IPS-18c (cell line): ENCODE measurements at regions not wholly inside any gene's neighbourhood (a gene's known extent, or its start where the extent isn't known, plus 50 kb on each side); places are given as distances from the start of the nearest gene placed in this dataset.
"Not testable (repeated sequence)": the region's sequence is repeated elsewhere in the genome, so short reads cannot be mapped to it uniquely, and the experiment has no call there.

Source experiments
- H3K4me3 ChIP-seq: 2 replicates; pipeline ENCODE4 v1.7.0; 2013; ENCODE audit warnings: low read depth, mild to moderate bottlenecking, low read length, moderate library complexity; ENCODE audit not compliant: insufficient read depth
- H3K9me3 ChIP-seq: one replicate; pipeline ENCODE4 v1.6.1; 2013; ENCODE audit warnings: mild to moderate bottlenecking, low read length, moderate library complexity; ENCODE audit not compliant: control insufficient read depth, insufficient read depth

GRCh38 chr15:38638811-38639210 is 74.2 kb upstream of the RASGRP1 start:
- Histone ChIP-seq H3K9me3 (peaks cover 2% of the 10 kb centered on the region), H3K4me3 (no peak overlapping the region)

GRCh38 chr15:38642689-38643270 is 78.2 kb upstream of the RASGRP1 start:
- H3K9me3 ChIP-seq = no peaks in the 10 kb centered on the region
- H3K4me3 ChIP-seq = no peak overlapping the region

GRCh38 chr15:38644353-38644752 is 79.7 kb upstream of the RASGRP1 start:
- not testable (repeated sequence) for H3K9me3 ChIP-seq, H3K4me3 ChIP-seq

- Histone ChIP-seq H3K9me3 (no peaks in the 10 kb centered on the region), H3K4me3 (no peak overlapping the region)
These were observed 82.1 kb upstream of the RASGRP1 start for GRCh38 chr15:38646716-38647115.

GRCh38 chr15:38647683-38648082 is 83.1 kb upstream of the RASGRP1 start:
- Histone ChIP-seq H3K4me3 (no peak overlapping the region), H3K9me3 (no peaks in the 10 kb centered on the region)

GRCh38 chr15:38648121-38648843 is 83.7 kb upstream of the RASGRP1 start:
- Histone ChIP-seq H3K9me3 (no peaks in the 10 kb centered on the region), H3K4me3 (no peak overlapping the region)

- Histone ChIP-seq H3K9me3 (no peaks in the 10 kb centered on the region), H3K4me3 (no peak overlapping the region)
These were observed 85.8 kb upstream of the RASGRP1 start for GRCh38 chr15:38650384-38650783.

- H3K4me3 ChIP-seq = no peak overlapping the region
- no peaks in the 10 kb centered on the region for H3K9me3 ChIP-seq
These were observed 86.3 kb upstream of the RASGRP1 start for GRCh38 chr15:38650936-38651327.

GRCh38 chr15:38651328-38652038 is 86.9 kb upstream of the RASGRP1 start:
- Histone ChIP-seq H3K9me3 (no peaks in the 10 kb centered on the region), H3K4me3 (no peak overlapping the region)

- H3K9me3 ChIP-seq = no peaks in the 10 kb centered on the region
These were observed 87.7 kb upstream of the RASGRP1 start for GRCh38 chr15:38652183-38652794.

GRCh38 chr15:38652998-38653397 is 88.4 kb upstream of the RASGRP1 start:
- Histone ChIP-seq H3K9me3 (no peaks in the 10 kb centered on the region), H3K4me3 (no peak overlapping the region)

More at GRCh38 chr15:38652183-38652794, 87.7 kb upstream of the RASGRP1 start:
- H3K4me3 ChIP-seq = no peak overlapping the region

- H3K4me3 ChIP-seq = no peak overlapping the region
- no peaks in the 10 kb centered on the region for H3K9me3 ChIP-seq
These were observed 93.8 kb upstream of the RASGRP1 start for GRCh38 chr15:38658431-38658830.

- no peaks in the 10 kb centered on the region for H3K9me3 ChIP-seq
- H3K4me3 ChIP-seq = no peak overlapping the region
These were observed 96.1 kb upstream of the RASGRP1 start for GRCh38 chr15:38660738-38661137.

GRCh38 chr15:38662033-38662802 is 97.6 kb upstream of the RASGRP1 start:
- Histone ChIP-seq H3K4me3 (no peak overlapping the region), H3K9me3 (no peaks in the 10 kb centered on the region)

GRCh38 chr15:38662805-38663204 is 98.2 kb upstream of the RASGRP1 start:
- Histone ChIP-seq H3K9me3 (no peaks in the 10 kb centered on the region), H3K4me3 (no peak overlapping the region)

- no peak overlapping the region for H3K4me3 ChIP-seq
- no peaks in the 10 kb centered on the region for H3K9me3 ChIP-seq
These were observed 101.1 kb upstream of the RASGRP1 start for GRCh38 chr15:38665586-38666305.
